DMS79 (cell line): ENCODE measurements at regions not wholly inside any gene's neighbourhood (a gene's known extent, or its start where the extent isn't known, plus 50 kb on each side); places are given as distances from the start of the nearest gene placed in this dataset.
"Not testable (repeated sequence)": the region's sequence is repeated elsewhere in the genome, so short reads cannot be mapped to it uniquely, and the experiment has no call there.

Experiments
- DNase-seq: peaks from one replicate; lab custom pipeline; 2025; lab: John Stamatoyannopoulos, UW

GRCh38 chr2:18077704-18078103 lies 199.2 kb downstream of the KCNS3 start:
- no peak for DNase-seq

- DNase-seq, result no peak
Measured at GRCh38 chr2:18077231-18077630, 198.8 kb downstream of the KCNS3 start.

- no peak for DNase-seq
Measured at GRCh38 chr2:18074476-18074875, 196.0 kb downstream of the KCNS3 start.

GRCh38 chr2:18073601-18074000 lies 195.1 kb downstream of the KCNS3 start:
- no peak for DNase-seq

GRCh38 chr2:18067588-18068384 lies 189.3 kb downstream of the KCNS3 start:
- no peak for DNase-seq

GRCh38 chr2:18066894-18067293 lies 188.4 kb downstream of the KCNS3 start:
- no peak for DNase-seq

- DNase-seq, result no peak
Measured at GRCh38 chr2:18066066-18066465, 187.6 kb downstream of the KCNS3 start.

GRCh38 chr2:18065249-18065648 lies 186.8 kb downstream of the KCNS3 start:
- no peak for DNase-seq

- DNase-seq, result no peak
Measured at GRCh38 chr2:18063826-18064470, 185.5 kb downstream of the KCNS3 start.

GRCh38 chr2:18062892-18063291 lies 184.4 kb downstream of the KCNS3 start:
- DNase-seq, result no peak

GRCh38 chr2:18061717-18062116 lies 183.2 kb downstream of the KCNS3 start:
- no peak for DNase-seq

- no peak for DNase-seq
Measured at GRCh38 chr2:18057657-18058056, 179.2 kb downstream of the KCNS3 start.

- no peak for DNase-seq
Measured at GRCh38 chr2:18055290-18055689, 176.8 kb downstream of the KCNS3 start.

- DNase-seq, result no peak
Measured at GRCh38 chr2:18050001-18050400, 171.5 kb downstream of the KCNS3 start.

- DNase-seq, result no peak
Measured at GRCh38 chr2:18049325-18049724, 170.9 kb downstream of the KCNS3 start.

- no peak for DNase-seq
Measured at GRCh38 chr2:18047896-18048657, 169.6 kb downstream of the KCNS3 start.

GRCh38 chr2:18047213-18047611 lies 168.7 kb downstream of the KCNS3 start:
- DNase-seq, result no peak

GRCh38 chr2:18046558-18047212 lies 168.2 kb downstream of the KCNS3 start:
- no peak for DNase-seq

- DNase-seq, result no peak
Measured at GRCh38 chr2:18046017-18046416, 167.6 kb downstream of the KCNS3 start.

- DNase-seq, result no peak
Measured at GRCh38 chr2:18045230-18045629, 166.8 kb downstream of the KCNS3 start.

- not testable (repeated sequence) for DNase-seq
Measured at GRCh38 chr2:18017381-18017780, 138.9 kb downstream of the KCNS3 start.

GRCh38 chr2:18009891-18010290 lies 131.4 kb downstream of the KCNS3 start:
- DNase-seq, result no peak
